Kidney (tissue), 13 donors: ENCODE measurements at regions not wholly inside any gene's neighbourhood (a gene's known extent, or its start where the extent isn't known, plus 50 kb on each side); places are given as distances from the start of the nearest gene placed in this dataset.

Source experiments
- DNase-seq, 5 donors: peaks; one replicate each; pipeline ENCODE4 v3.0.0-alpha.2; 2013 to 2020
- FAIRE-seq: peaks from 2 replicates; lab custom pipeline; 2012; peaks lifted over from hg19 to GRCh38; lab: Jason Lieb, UNC
- H3K27ac ChIP-seq, 2 donors: one replicate each; pipeline ENCODE4 v1.7.0; 2013; ENCODE audit warnings: low read depth in 2 of 2, low read length in 2 of 2, inconsistent platforms in 1 of 2
- H3K27me3 ChIP-seq: one replicate; pipeline ENCODE4 v1.7.1; 2013; ENCODE audit warnings: low read length, inconsistent platforms; ENCODE audit not compliant: control insufficient read depth, insufficient read depth
- H3K36me3 ChIP-seq, 3 donors: one replicate each; pipeline versions ENCODE4 v1.7.0 to v1.7.1; 2013; ENCODE audit warnings: low read length in 3 of 3, control low read depth in 1 of 3, inconsistent platforms in 1 of 3; ENCODE audit not compliant: insufficient read depth in 3 of 3, control insufficient read depth in 2 of 3
- H3K4me1 ChIP-seq, 3 donors: one replicate each; pipeline versions ENCODE4 v1.7.0 to v1.7.1; 2013; ENCODE audit warnings: low read length in 3 of 3, inconsistent platforms in 1 of 3, low read depth in 1 of 3; ENCODE audit not compliant: control insufficient read depth in 2 of 3, insufficient read depth in 2 of 3
- H3K4me3 ChIP-seq, 3 donors: one replicate each; pipeline versions ENCODE4 v1.7.0 to v1.8.1; 2013; ENCODE audit warnings: low read length in 3 of 3, control low read depth in 1 of 3, inconsistent platforms in 1 of 3
- H3K9ac ChIP-seq, 3 donors: one replicate each; pipeline versions ENCODE4 v1.7.0 to v1.7.1; 2013; ENCODE audit warnings: low read length in 3 of 3, control low read depth in 1 of 3, inconsistent platforms in 1 of 3
- H3K9me3 ChIP-seq, 3 donors: one replicate each; pipeline versions ENCODE4 v1.7.0 to v1.7.1; 2013; ENCODE audit warnings: low read length in 3 of 3, control low read depth in 1 of 3, inconsistent platforms in 1 of 3; ENCODE audit not compliant: control insufficient read depth in 2 of 3, insufficient read depth in 1 of 3
- CTCF ChIP-seq: IDR thresholded peaks from 3 replicates; pipeline ENCODE4 v1.5.1; 2012; ENCODE audit warnings: mild to moderate bottlenecking, moderate library complexity, borderline replicate concordance; ENCODE audit not compliant: insufficient read depth; ENCODE audit errors: extremely low read depth
- intact Hi-C: fragments of 100-400 bp; cut with DNase I; formaldehyde crosslinking; loops from one replicate; pipeline ENCODE4 v1.11.1; 2022
- donor health status: control.
- donor health status: control.
- donor health status: control.
- donor health status: control.
- donor health status: control.
- donor health status: DM: yes; HTN: yes; CAD: no.
- donor health status: Normal renal cell carcinoma (clear cell type).

- no peaks in the 10 kb centered on the region for H3K36me3 ChIP-seq
- no peaks in the 10 kb centered on the region for H3K9me3 ChIP-seq
- no peaks in the 10 kb centered on the region for H3K4me1 ChIP-seq
- FAIRE-seq, result no peak
- H3K27me3 ChIP-seq, result no peaks in the 10 kb centered on the region
- TF ChIP-seq CTCF, result no peak
- no peak overlapping the region for H3K4me3 ChIP-seq
- no peak overlapping the region for H3K9ac ChIP-seq
- intact Hi-C loops, result no loop called here
- no peak overlapping the region for H3K27ac ChIP-seq
- no peak for DNase-seq
These were observed 258.6 kb downstream of the CXCL12 start for GRCh38 chr10:44126291-44126717.

GRCh38 chr10:44125879-44126278, 259.0 kb downstream of the CXCL12 start:
- DNase-seq (no peak), FAIRE-seq (no peak)
- Histone ChIP-seq H3K27me3 (no peaks in the 10 kb centered on the region), H3K4me3 (no peak overlapping the region), H3K9ac (no peak overlapping the region), H3K36me3 (no peaks in the 10 kb centered on the region), H3K4me1 (no peaks in the 10 kb centered on the region), H3K9me3 (no peaks in the 10 kb centered on the region), H3K27ac (no peak overlapping the region)
- no peak for TF ChIP-seq CTCF
- intact Hi-C loops, result no loop called here

GRCh38 chr10:44118500-44118899, 266.4 kb downstream of the CXCL12 start:
- DNase-seq, result no peak
- TF ChIP-seq CTCF, result no peak
- Histone ChIP-seq H3K9me3 (no peaks in the 10 kb centered on the region), H3K27ac (no peak overlapping the region), H3K4me1 (no peaks in the 10 kb centered on the region), H3K4me3 (no peak overlapping the region), H3K36me3 (no peaks in the 10 kb centered on the region), H3K9ac (no peak overlapping the region), H3K27me3 (no peaks in the 10 kb centered on the region)
- FAIRE-seq, result no peak
- intact Hi-C loops, result no loop called here

GRCh38 chr10:44116474-44116873, 268.4 kb downstream of the CXCL12 start:
- DNase-seq, result no peak
- Histone ChIP-seq H3K27ac (no peak overlapping the region), H3K4me3 (no peak overlapping the region), H3K9me3 (no peaks in the 10 kb centered on the region), H3K36me3 (no peaks in the 10 kb centered on the region), H3K9ac (no peak overlapping the region), H3K27me3 (no peaks in the 10 kb centered on the region), H3K4me1 (no peaks in the 10 kb centered on the region)
- no peak for FAIRE-seq
- TF ChIP-seq CTCF, result no peak
- intact Hi-C loops, result no loop called here
